ENCODE measurements at regions not wholly inside any gene's neighbourhood (a gene's known extent, or its start where the extent isn't known, plus 50 kb on each side); places are given as distances from the start of the nearest gene placed in this dataset.

GRCh38 chr12:92029902-92030586 is 115.6 kb downstream of the BTG1 start:
- no peak for DNase-seq

GRCh38 chr12:92029136-92029535 is 116.5 kb downstream of the BTG1 start:
- no peak for DNase-seq

GRCh38 chr12:92028441-92028709 is 117.3 kb downstream of the BTG1 start:
- DNase-seq, result no peak

GRCh38 chr12:92027701-92028440 is 117.8 kb downstream of the BTG1 start:
- DNase-seq, result no peak

GRCh38 chr12:92027243-92027642 is 118.4 kb downstream of the BTG1 start:
- no peak for DNase-seq

- DNase-seq, result no peak
Measured at GRCh38 chr12:92025462-92026207, 120.0 kb downstream of the BTG1 start.

- no peak for DNase-seq
Measured at GRCh38 chr12:92022093-92022492, 123.6 kb downstream of the BTG1 start.

- DNase-seq, result no peak
Measured at GRCh38 chr12:92021666-92022035, 124.0 kb downstream of the BTG1 start.

GRCh38 chr12:92020983-92021665 is 124.5 kb downstream of the BTG1 start:
- DNase-seq, result no peak

GRCh38 chr12:92019491-92020277 is 126.0 kb downstream of the BTG1 start:
- no peak for DNase-seq

- no peak for DNase-seq
Measured at GRCh38 chr12:92012691-92013090, 133.0 kb downstream of the BTG1 start.

- DNase-seq, result no peak
Measured at GRCh38 chr12:92010853-92011701, 134.6 kb downstream of the BTG1 start.

GRCh38 chr12:92010368-92010767 is 135.3 kb downstream of the BTG1 start:
- no peak for DNase-seq

GRCh38 chr12:92008345-92008744 is 137.3 kb downstream of the BTG1 start:
- no peak for DNase-seq

- no peak for DNase-seq
Measured at GRCh38 chr12:92007787-92008186, 137.9 kb downstream of the BTG1 start.

GRCh38 chr12:92003701-92004100 is 141.9 kb downstream of the BTG1 start:
- DNase-seq, result no peak

- no peak for DNase-seq
Measured at GRCh38 chr12:92002673-92003382, 142.8 kb downstream of the BTG1 start.

- DNase-seq, result no peak
Measured at GRCh38 chr12:92002195-92002649, 143.4 kb downstream of the BTG1 start.

- DNase-seq, result no peak
Measured at GRCh38 chr12:92000597-92000996, 145.0 kb downstream of the BTG1 start.

- DNase-seq, result no peak
Measured at GRCh38 chr12:91999823-92000222, 145.8 kb downstream of the BTG1 start.

GRCh38 chr12:91998316-91998715 is 147.3 kb downstream of the BTG1 start:
- DNase-seq, result no peak

Data from stimulated activated CD4-positive, alpha-beta T cell treated with anti-CD3 and anti-CD28 coated beads, Interleukin-15, amount 100 ng/mL, for 24 hours (primary cell).